HG03354 (cell line): ENCODE measurements at regions not wholly inside any gene's neighbourhood (a gene's known extent, or its start where the extent isn't known, plus 50 kb on each side); places are given as distances from the start of the nearest gene placed in this dataset.

ENCODE experiments used
- ATAC-seq: cut with Tn5 transposase; IDR thresholded peaks from one replicate; pipeline ENCODE4 v1.9.1; 2021; ENCODE audit warnings: mild to moderate bottlenecking; ENCODE audit not compliant: unreplicated experiment, poor library complexity, severe bottlenecking

- no peak for ATAC-seq
Observed at GRCh38 chr13:76796851-76797250, 89.4 kb downstream of the KCTD12 start.

- ATAC-seq = no peak
Observed at GRCh38 chr13:76795701-76796695, 90.2 kb downstream of the KCTD12 start.

GRCh38 chr13:76792731-76793347 lies 93.4 kb downstream of the KCTD12 start:
- ATAC-seq = no peak

- ATAC-seq = no peak
Observed at GRCh38 chr13:76790980-76791819, 95.0 kb downstream of the KCTD12 start.

GRCh38 chr13:76790526-76790925 lies 95.7 kb downstream of the KCTD12 start:
- no peak for ATAC-seq

GRCh38 chr13:76783798-76784197 lies 102.4 kb downstream of the KCTD12 start:
- no peak for ATAC-seq

- no peak for ATAC-seq
Observed at GRCh38 chr13:76778853-76779252, 107.4 kb downstream of the KCTD12 start.

- no peak for ATAC-seq
Observed at GRCh38 chr13:76777096-76777495, 109.1 kb downstream of the KCTD12 start.

GRCh38 chr13:76775088-76775740 lies 111.0 kb downstream of the KCTD12 start:
- ATAC-seq = no peak

GRCh38 chr13:76773448-76774094 lies 112.6 kb downstream of the KCTD12 start:
- no peak for ATAC-seq

- ATAC-seq = no peak
Observed at GRCh38 chr13:76772241-76772640, 114.0 kb downstream of the KCTD12 start.

- no peak for ATAC-seq
Observed at GRCh38 chr13:76769271-76769791, 116.9 kb downstream of the KCTD12 start.

GRCh38 chr13:76768384-76768783 lies 117.8 kb downstream of the KCTD12 start:
- ATAC-seq = no peak

GRCh38 chr13:76764916-76765315 lies 121.3 kb downstream of the KCTD12 start:
- no peak for ATAC-seq

- no peak for ATAC-seq
Observed at GRCh38 chr13:76764429-76764828, 121.8 kb downstream of the KCTD12 start.

- ATAC-seq = no peak
Observed at GRCh38 chr13:76762721-76763120, 123.5 kb downstream of the KCTD12 start.

- no peak for ATAC-seq
Observed at GRCh38 chr13:76759877-76760276, 126.3 kb downstream of the KCTD12 start.

GRCh38 chr13:76758738-76759137 lies 127.5 kb downstream of the KCTD12 start:
- no peak for ATAC-seq

- no peak for ATAC-seq
Observed at GRCh38 chr13:76758257-76758656, 127.9 kb downstream of the KCTD12 start.
